ENCODE measurements at regions not wholly inside any gene's neighbourhood (a gene's known extent, or its start where the extent isn't known, plus 50 kb on each side); places are given as distances from the start of the nearest gene placed in this dataset.
"Not testable (repeated sequence)": the region's sequence is repeated elsewhere in the genome, so short reads cannot be mapped to it uniquely, and the experiment has no call there.

- Mint-ChIP-seq H3K27ac (no peak overlapping the region), H3K4me3 (no peak overlapping the region), H3K4me1 (ENCODE audit: low read depth) (no peaks in the 10 kb centered on the region), H3K9me3 (peaks cover 70% of the 10 kb centered on the region), H3K27me3 (ENCODE audit: low read depth) (no peaks in the 10 kb centered on the region), H3K36me3 (ENCODE audit: low read depth) (no peaks in the 10 kb centered on the region)
Observed at GRCh38 chr5:12616093-12616492, 711.8 kb upstream of the CTNND2 start.

- no peaks in the 10 kb centered on the region for H3K4me1 Mint-ChIP-seq (ENCODE audit: low read depth)
- no peak overlapping the region for H3K4me3 Mint-ChIP-seq
- H3K36me3 Mint-ChIP-seq (ENCODE audit: low read depth), result no peaks in the 10 kb centered on the region
- H3K27me3 Mint-ChIP-seq (ENCODE audit: low read depth), result no peaks in the 10 kb centered on the region
- peaks cover 67% of the 10 kb centered on the region for H3K9me3 Mint-ChIP-seq
- no peak overlapping the region for H3K27ac Mint-ChIP-seq
Observed at GRCh38 chr5:12615141-12615820, 711.0 kb upstream of the CTNND2 start.

GRCh38 chr5:12614608-12615007, 710.4 kb upstream of the CTNND2 start:
- no peaks in the 10 kb centered on the region for H3K4me1 Mint-ChIP-seq (ENCODE audit: low read depth)

GRCh38 chr5:12611132-12611531, 706.9 kb upstream of the CTNND2 start:
- Mint-ChIP-seq H3K27me3 (ENCODE audit: low read depth) (no peaks in the 10 kb centered on the region), H3K36me3 (ENCODE audit: low read depth) (no peaks in the 10 kb centered on the region), H3K4me3 (no peak overlapping the region), H3K9me3 (peaks cover 48% of the 10 kb centered on the region), H3K27ac (no peak overlapping the region), H3K4me1 (ENCODE audit: low read depth) (no peaks in the 10 kb centered on the region)

More at GRCh38 chr5:12614608-12615007, 710.4 kb upstream of the CTNND2 start:
- H3K27me3 Mint-ChIP-seq (ENCODE audit: low read depth), result no peaks in the 10 kb centered on the region
- no peak overlapping the region for H3K4me3 Mint-ChIP-seq
- H3K36me3 Mint-ChIP-seq (ENCODE audit: low read depth), result no peaks in the 10 kb centered on the region
- H3K27ac Mint-ChIP-seq, result no peak overlapping the region
- H3K9me3 Mint-ChIP-seq, result peaks cover 62% of the 10 kb centered on the region

- H3K4me3 Mint-ChIP-seq; H3K27me3 Mint-ChIP-seq (ENCODE audit: low read depth): not testable (repeated sequence)
- H3K9me3 Mint-ChIP-seq, result peaks cover 35% of the 10 kb centered on the region
Observed at GRCh38 chr5:12607817-12608216, 703.6 kb upstream of the CTNND2 start.

GRCh38 chr5:12592228-12592627, 688.0 kb upstream of the CTNND2 start:
- no peak overlapping the region for H3K4me3 Mint-ChIP-seq
- no peaks in the 10 kb centered on the region for H3K36me3 Mint-ChIP-seq (ENCODE audit: low read depth)
- H3K27me3 Mint-ChIP-seq (ENCODE audit: low read depth), result no peaks in the 10 kb centered on the region
- no peaks in the 10 kb centered on the region for H3K4me1 Mint-ChIP-seq (ENCODE audit: low read depth)
- H3K9me3 Mint-ChIP-seq, result peaks cover 7% of the 10 kb centered on the region
- H3K27ac Mint-ChIP-seq, result no peak overlapping the region

More at GRCh38 chr5:12607817-12608216, 703.6 kb upstream of the CTNND2 start:
- not testable (repeated sequence) for H3K36me3 Mint-ChIP-seq (ENCODE audit: low read depth); H3K27ac Mint-ChIP-seq; H3K4me1 Mint-ChIP-seq (ENCODE audit: low read depth)

GRCh38 chr5:12586406-12586805, 682.2 kb upstream of the CTNND2 start:
- peaks cover 13% of the 10 kb centered on the region for H3K9me3 Mint-ChIP-seq
- no peak overlapping the region for H3K27ac Mint-ChIP-seq
- no peaks in the 10 kb centered on the region for H3K36me3 Mint-ChIP-seq (ENCODE audit: low read depth)
- no peak overlapping the region for H3K4me3 Mint-ChIP-seq
- no peaks in the 10 kb centered on the region for H3K27me3 Mint-ChIP-seq (ENCODE audit: low read depth)
- no peaks in the 10 kb centered on the region for H3K4me1 Mint-ChIP-seq (ENCODE audit: low read depth)

GRCh38 chr5:12578803-12579202, 674.6 kb upstream of the CTNND2 start:
- H3K36me3 Mint-ChIP-seq (ENCODE audit: low read depth); H3K27me3 Mint-ChIP-seq (ENCODE audit: low read depth); H3K9me3 Mint-ChIP-seq; H3K4me3 Mint-ChIP-seq; H3K4me1 Mint-ChIP-seq (ENCODE audit: low read depth); H3K27ac Mint-ChIP-seq: not testable (repeated sequence)

GRCh38 chr5:12576953-12577352, 672.7 kb upstream of the CTNND2 start:
- H3K9me3 Mint-ChIP-seq, result peaks cover 12% of the 10 kb centered on the region
- not testable (repeated sequence) for H3K27me3 Mint-ChIP-seq (ENCODE audit: low read depth); H3K27ac Mint-ChIP-seq; H3K4me3 Mint-ChIP-seq; H3K36me3 Mint-ChIP-seq (ENCODE audit: low read depth); H3K4me1 Mint-ChIP-seq (ENCODE audit: low read depth)

- not testable (repeated sequence) for H3K27me3 Mint-ChIP-seq (ENCODE audit: low read depth); H3K36me3 Mint-ChIP-seq (ENCODE audit: low read depth); H3K4me1 Mint-ChIP-seq (ENCODE audit: low read depth); H3K27ac Mint-ChIP-seq; H3K4me3 Mint-ChIP-seq
- peaks cover 19% of the 10 kb centered on the region for H3K9me3 Mint-ChIP-seq
Observed at GRCh38 chr5:12574298-12575093, 670.2 kb upstream of the CTNND2 start.

- not testable (repeated sequence) for H3K27me3 Mint-ChIP-seq (ENCODE audit: low read depth); H3K27ac Mint-ChIP-seq; H3K4me3 Mint-ChIP-seq; H3K4me1 Mint-ChIP-seq (ENCODE audit: low read depth); H3K36me3 Mint-ChIP-seq (ENCODE audit: low read depth)
- peaks cover 19% of the 10 kb centered on the region for H3K9me3 Mint-ChIP-seq
Observed at GRCh38 chr5:12573916-12574297, 669.7 kb upstream of the CTNND2 start.

GRCh38 chr5:12570688-12571087, 666.4 kb upstream of the CTNND2 start:
- no peak overlapping the region for H3K4me3 Mint-ChIP-seq
- H3K9me3 Mint-ChIP-seq, result peaks cover 21% of the 10 kb centered on the region
- H3K4me1 Mint-ChIP-seq (ENCODE audit: low read depth), result no peaks in the 10 kb centered on the region
- no peaks in the 10 kb centered on the region for H3K27me3 Mint-ChIP-seq (ENCODE audit: low read depth)
- no peaks in the 10 kb centered on the region for H3K36me3 Mint-ChIP-seq (ENCODE audit: low read depth)
- no peak overlapping the region for H3K27ac Mint-ChIP-seq

- Mint-ChIP-seq H3K4me1 (ENCODE audit: low read depth) (no peaks in the 10 kb centered on the region), H3K27me3 (ENCODE audit: low read depth) (no peaks in the 10 kb centered on the region), H3K36me3 (ENCODE audit: low read depth) (no peaks in the 10 kb centered on the region), H3K4me3 (no peak overlapping the region), H3K27ac (no peak overlapping the region), H3K9me3 (peaks cover 14% of the 10 kb centered on the region)
Observed at GRCh38 chr5:12566441-12566840, 662.2 kb upstream of the CTNND2 start.

GRCh38 chr5:12557012-12557411, 652.8 kb upstream of the CTNND2 start:
- Mint-ChIP-seq H3K27me3 (ENCODE audit: low read depth) (no peaks in the 10 kb centered on the region), H3K4me1 (ENCODE audit: low read depth) (no peaks in the 10 kb centered on the region), H3K27ac (no peak overlapping the region), H3K9me3 (peaks cover 15% of the 10 kb centered on the region), H3K4me3 (no peak overlapping the region), H3K36me3 (ENCODE audit: low read depth) (no peaks in the 10 kb centered on the region)

GRCh38 chr5:12526113-12526512, 621.9 kb upstream of the CTNND2 start:
- Mint-ChIP-seq H3K4me3 (no peak overlapping the region), H3K27me3 (ENCODE audit: low read depth) (no peaks in the 10 kb centered on the region), H3K36me3 (ENCODE audit: low read depth) (no peaks in the 10 kb centered on the region), H3K4me1 (ENCODE audit: low read depth) (no peaks in the 10 kb centered on the region), H3K27ac (no peak overlapping the region), H3K9me3 (no peaks in the 10 kb centered on the region)
